ENCODE measurements at regions not wholly inside any gene's neighbourhood (a gene's known extent, or its start where the extent isn't known, plus 50 kb on each side); places are given as distances from the start of the nearest gene placed in this dataset.

- TF ChIP-seq POLR2AphosphoS5 (IDR thresholded peaks at IDR 0.05; ENCODE audit: low read depth) (no peak), CTCF (IDR thresholded peaks at IDR 0.05; ENCODE audit: insufficient read depth, low read length) (no peak), SPI1 (IDR thresholded peaks at IDR 0.05; ENCODE audit: borderline replicate concordance, low read depth) (no peak)
- TF ChIP-seq, protein P1, sequence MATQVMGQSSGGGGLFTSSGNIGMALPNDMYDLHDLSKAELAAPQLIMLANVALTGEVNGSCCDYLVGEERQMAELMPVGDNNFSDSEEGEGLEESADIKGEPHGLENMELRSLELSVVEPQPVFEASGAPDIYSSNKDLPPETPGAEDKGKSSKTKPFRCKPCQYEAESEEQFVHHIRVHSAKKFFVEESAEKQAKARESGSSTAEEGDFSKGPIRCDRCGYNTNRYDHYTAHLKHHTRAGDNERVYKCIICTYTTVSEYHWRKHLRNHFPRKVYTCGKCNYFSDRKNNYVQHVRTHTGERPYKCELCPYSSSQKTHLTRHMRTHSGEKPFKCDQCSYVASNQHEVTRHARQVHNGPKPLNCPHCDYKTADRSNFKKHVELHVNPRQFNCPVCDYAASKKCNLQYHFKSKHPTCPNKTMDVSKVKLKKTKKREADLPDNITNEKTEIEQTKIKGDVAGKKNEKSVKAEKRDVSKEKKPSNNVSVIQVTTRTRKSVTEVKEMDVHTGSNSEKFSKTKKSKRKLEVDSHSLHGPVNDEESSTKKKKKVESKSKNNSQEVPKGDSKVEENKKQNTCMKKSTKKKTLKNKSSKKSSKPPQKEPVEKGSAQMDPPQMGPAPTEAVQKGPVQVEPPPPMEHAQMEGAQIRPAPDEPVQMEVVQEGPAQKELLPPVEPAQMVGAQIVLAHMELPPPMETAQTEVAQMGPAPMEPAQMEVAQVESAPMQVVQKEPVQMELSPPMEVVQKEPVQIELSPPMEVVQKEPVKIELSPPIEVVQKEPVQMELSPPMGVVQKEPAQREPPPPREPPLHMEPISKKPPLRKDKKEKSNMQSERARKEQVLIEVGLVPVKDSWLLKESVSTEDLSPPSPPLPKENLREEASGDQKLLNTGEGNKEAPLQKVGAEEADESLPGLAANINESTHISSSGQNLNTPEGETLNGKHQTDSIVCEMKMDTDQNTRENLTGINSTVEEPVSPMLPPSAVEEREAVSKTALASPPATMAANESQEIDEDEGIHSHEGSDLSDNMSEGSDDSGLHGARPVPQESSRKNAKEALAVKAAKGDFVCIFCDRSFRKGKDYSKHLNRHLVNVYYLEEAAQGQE (IDR thresholded peaks at IDR 0.05; ENCODE audit: insufficient replicate concordance, low read depth): no peak
Measured at GRCh38 chrX:78831523-78831922, 84.0 kb downstream of the LPAR4 start.

Data from HL-60 (cell line).